ENCODE measurements at regions not wholly inside any gene's neighbourhood (a gene's known extent, or its start where the extent isn't known, plus 50 kb on each side); places are given as distances from the start of the nearest gene placed in this dataset.

- no peak for TF ChIP-seq CTCF (IDR thresholded peaks at IDR 0.05)
- TF ChIP-seq ZFX (IDR thresholded peaks at IDR 0.05; ENCODE audit: borderline replicate concordance) = no peak
Observed at GRCh38 chr14:62445570-62445969, 599.7 kb downstream of the KCNH5 start.

All from 22Rv1 (cell line).